Adrenal gland (tissue), 9 donors: ENCODE measurements at regions not wholly inside any gene's neighbourhood (a gene's known extent, or its start where the extent isn't known, plus 50 kb on each side); places are given as distances from the start of the nearest gene placed in this dataset.

Experiments
- DNase-seq, 7 donors: peaks; one replicate each; pipeline ENCODE4 v3.0.0-alpha.2; 2019 to 2020
- H3K27ac ChIP-seq, 5 donors: fragments of 200-600 bp; sonication (generic) in 4 of 5; 1 replicate in 3 of 5; 2 replicates in 2 of 5; pipeline versions ENCODE4 v1.5.1 to v1.8.0; 2016 to 2020; ENCODE audit warnings: mild to moderate bottlenecking in 1 of 5
- H3K27me3 ChIP-seq: fragments of 200-600 bp; 2 replicates; pipeline ENCODE4 v1.8.0; 2021
- H3K36me3 ChIP-seq, 2 donors: fragments of 200-600 bp; replicated peaks in 1 of 2; 1 replicate in 1 of 2; 2 replicates in 1 of 2; pipeline versions ENCODE4 v1.5.1 to v1.8.0; 2018 to 2022
- H3K4me1 ChIP-seq, 2 donors: fragments of 200-600 bp; replicated peaks in 1 of 2; 1 replicate in 1 of 2; 2 replicates in 1 of 2; pipeline versions ENCODE4 v1.5.1 to v1.8.0; 2018 to 2021
- H3K4me3 ChIP-seq, 4 donors: fragments of 200-600 bp; sonication (generic) in 3 of 4; one replicate each; pipeline ENCODE4 v1.5.1; 2016 to 2018
- H3K9me3 ChIP-seq, 3 donors: fragments of 200-600 bp; sonication (generic) in 1 of 3; replicated peaks in 1 of 3; 1 replicate in 2 of 3; 2 replicates in 1 of 3; pipeline versions ENCODE4 v1.5.1 to v1.8.0; 2016 to 2021
- CTCF ChIP-seq, 6 experiments: fragments of 450-650 bp in 4 of 6; fragments of 200-600 bp in 2 of 6; sonication (generic) in 1 of 6; IDR thresholded peaks; 1 replicate in 5 of 6; 2 replicates in 1 of 6; pipeline versions ENCODE4 v1.5.1 to v1.8.0; 2016 to 2021; ENCODE audit warnings: antibody characterized with exemption in 6 of 6, mild to moderate bottlenecking in 2 of 6, moderate library complexity in 1 of 6
- POLR2A ChIP-seq, 2 donors: fragments of 450-650 bp; IDR thresholded peaks; one replicate each; pipeline ENCODE4 v1.6.1; 2017; ENCODE audit warnings: antibody characterized with exemption in 2 of 2, mild to moderate bottlenecking in 2 of 2, moderate library complexity in 1 of 2
- WGBS, 4 donors: extraction: QIAGEN DNeasy Blood & Tissue Kit in 2 of 4; methylation state at CpG; one replicate each; pipeline versions ENCODE4 v1.1.5 to v1.1.7; 2013 to 2017; 5-methylcytosine and 5-hydroxymethylcytosine counted together
- intact Hi-C, 2 donors: fragments of 100-400 bp; cut with DNase I; formaldehyde crosslinking; loops; one replicate each; pipeline versions ENCODE4 v1.14.1 to v1.15.0; 2022 to 2023
- donor health status: healthy with polysubstance abuse.
- donor health status: Bipolar disorder and iron deficiency.
- donor health status: DM: yes; HTN: yes; CAD: no.
- donor health status: DM: no; HTN: no; CAD: no.
- donor health status: DM: no; HTN: no; CAD: no.

GRCh38 chr16:17930280-17930679 is 406.3 kb downstream of the NPIPA8 start:
- TF ChIP-seq CTCF (IDR thresholded peaks at IDR 0.05), result no peak
- no peak for TF ChIP-seq POLR2A (IDR thresholded peaks at IDR 0.05)
- intact Hi-C loops, result no loop called here
- WGBS, 4 donors, result 45 to 90% (median 68%) methylated on average over 1 of the region's 1 CpG

GRCh38 chr16:17926866-17927399 is 409.6 kb downstream of the NPIPA8 start:
- intact Hi-C loops, result no loop called here
- H3K36me3 ChIP-seq, result no peaks in the 10 kb centered on the region
- 52 to 64% (median 55%) methylated on average over 4 of the region's 4 CpGs for WGBS, 4 donors
- no peaks in the 10 kb centered on the region for H3K4me1 ChIP-seq
- no peaks in the 10 kb centered on the region for H3K9me3 ChIP-seq
- H3K27me3 ChIP-seq, result no peaks in the 10 kb centered on the region
- H3K27ac ChIP-seq, result no peak overlapping the region
- H3K4me3 ChIP-seq, result no peak overlapping the region
- TF ChIP-seq POLR2A (IDR thresholded peaks at IDR 0.05), result no peak
- TF ChIP-seq CTCF (IDR thresholded peaks at IDR 0.05), result no peak
- DNase-seq, result no peak

More at GRCh38 chr16:17930280-17930679, 406.3 kb downstream of the NPIPA8 start:
- H3K4me1 ChIP-seq, result no peaks in the 10 kb centered on the region
- no peak overlapping the region for H3K4me3 ChIP-seq
- H3K27me3 ChIP-seq, result no peaks in the 10 kb centered on the region
- no peak overlapping the region for H3K27ac ChIP-seq
- H3K36me3 ChIP-seq, result no peaks in the 10 kb centered on the region
- no peaks in the 10 kb centered on the region for H3K9me3 ChIP-seq
- no peak for DNase-seq

- intact Hi-C loops, result no loop called here
- DNase-seq, result no peak
- no peaks in the 10 kb centered on the region for H3K9me3 ChIP-seq
- no peak for TF ChIP-seq CTCF (IDR thresholded peaks at IDR 0.05)
- TF ChIP-seq POLR2A (IDR thresholded peaks at IDR 0.05), result no peak
- no peaks in the 10 kb centered on the region for H3K36me3 ChIP-seq
- no peak overlapping the region for H3K27ac ChIP-seq
- H3K4me3 ChIP-seq, result no peak overlapping the region
- H3K4me1 ChIP-seq, result no peaks in the 10 kb centered on the region
- WGBS, 4 donors, result 58 to 81% (median 66%) methylated on average over 5 of the region's 5 CpGs
- H3K27me3 ChIP-seq, result no peaks in the 10 kb centered on the region
These were observed 410.1 kb downstream of the NPIPA8 start for GRCh38 chr16:17926461-17926860.

- no peaks in the 10 kb centered on the region for H3K36me3 ChIP-seq
- intact Hi-C loops, result no loop called here
- no peaks in the 10 kb centered on the region for H3K4me1 ChIP-seq
- TF ChIP-seq POLR2A (IDR thresholded peaks at IDR 0.05) (no peak), CTCF (IDR thresholded peaks at IDR 0.05) (no peak)
- DNase-seq, result no peak
- no peaks in the 10 kb centered on the region for H3K27me3 ChIP-seq
- H3K27ac ChIP-seq, result no peak overlapping the region
- H3K9me3 ChIP-seq, result no peaks in the 10 kb centered on the region
- WGBS, 4 donors, result 80 to 91% (median 84%) methylated on average over 6 of the region's 6 CpGs
- no peak overlapping the region for H3K4me3 ChIP-seq
These were observed 410.8 kb downstream of the NPIPA8 start for GRCh38 chr16:17925761-17926160.
